Stimulated activated CD4-positive, alpha-beta T cell treated with anti-CD3 and anti-CD28 coated beads, Interleukin-2, amount 100 ng/mL, for 24 hours (primary cell): ENCODE measurements at regions not wholly inside any gene's neighbourhood (a gene's known extent, or its start where the extent isn't known, plus 50 kb on each side); places are given as distances from the start of the nearest gene placed in this dataset.

ENCODE experiments used
- DNase-seq, 2 donors: peaks; one replicate each; pipeline ENCODE4 v3.0.0-alpha.2; 2020

GRCh38 chr12:115204957-115205754 lies 521.2 kb upstream of the TBX3 start:
- no peak for DNase-seq

- DNase-seq: no peak
Measured at GRCh38 chr12:115203701-115204100, 519.7 kb upstream of the TBX3 start.

- DNase-seq: no peak
Measured at GRCh38 chr12:115201966-115202365, 518.0 kb upstream of the TBX3 start.

- no peak for DNase-seq
Measured at GRCh38 chr12:115199831-115200230, 515.9 kb upstream of the TBX3 start.

DNA sequence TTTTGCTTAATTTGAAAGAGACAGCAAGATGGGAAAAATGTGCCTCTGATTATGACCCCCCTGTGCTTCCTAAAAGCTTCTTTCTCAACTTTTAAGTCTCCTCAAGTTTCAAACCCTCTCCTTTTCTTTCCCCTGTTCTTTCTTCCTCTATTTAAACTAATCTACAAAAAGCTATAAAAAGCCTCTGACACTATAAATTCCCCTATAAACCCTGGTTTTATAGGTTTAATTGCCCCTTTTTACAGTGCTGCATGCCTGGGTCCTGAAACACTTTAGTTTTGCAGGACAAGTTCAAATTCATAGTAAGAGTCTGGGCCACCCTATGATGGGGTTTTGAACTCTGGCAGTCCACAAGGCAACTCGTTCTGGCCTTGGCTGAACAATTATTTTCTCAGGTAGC lies 510.9 kb upstream of the TBX3 start:
- no peak for DNase-seq

DNA sequence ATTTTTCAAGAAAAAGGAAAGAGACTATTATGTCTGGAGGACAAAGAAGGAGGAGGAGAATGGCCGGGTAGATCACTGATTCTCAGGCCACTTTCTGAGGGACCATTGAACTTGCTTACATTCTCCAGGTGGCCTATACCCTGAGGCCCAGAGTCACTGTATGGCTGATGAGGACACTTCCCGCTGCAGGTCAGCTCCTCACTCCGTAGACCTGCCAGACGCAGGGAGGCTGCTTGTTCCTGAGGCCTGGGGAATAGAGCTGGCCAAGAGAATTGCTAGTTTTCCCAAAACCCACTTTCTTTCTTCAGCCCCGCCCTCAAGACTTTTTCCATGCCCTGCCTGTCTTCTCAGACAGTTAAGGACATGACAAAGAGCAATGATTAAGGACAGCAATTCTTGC lies 510.5 kb upstream of the TBX3 start:
- DNase-seq: no peak

DNA sequence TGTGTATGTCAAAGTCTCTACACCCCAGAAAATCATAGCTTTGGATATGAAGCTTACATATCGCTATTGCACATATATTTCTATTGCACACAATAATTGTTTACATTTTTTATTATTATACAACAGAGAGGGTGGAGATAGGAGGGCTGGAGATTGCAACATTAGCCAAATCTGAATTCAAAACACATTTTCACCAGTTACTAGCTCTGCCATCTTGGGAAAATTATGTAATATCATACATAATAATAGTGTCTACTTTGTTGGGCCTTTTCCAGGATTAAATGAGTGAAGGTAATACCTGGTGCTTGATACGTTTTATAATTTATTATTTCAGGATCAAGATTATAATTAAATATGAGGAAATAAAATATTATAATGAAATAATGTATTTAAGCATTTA lies 507.4 kb upstream of the TBX3 start:
- DNase-seq: no peak

- DNase-seq: no peak
Measured at GRCh38 chr12:115190010-115190770, 506.2 kb upstream of the TBX3 start.

DNA sequence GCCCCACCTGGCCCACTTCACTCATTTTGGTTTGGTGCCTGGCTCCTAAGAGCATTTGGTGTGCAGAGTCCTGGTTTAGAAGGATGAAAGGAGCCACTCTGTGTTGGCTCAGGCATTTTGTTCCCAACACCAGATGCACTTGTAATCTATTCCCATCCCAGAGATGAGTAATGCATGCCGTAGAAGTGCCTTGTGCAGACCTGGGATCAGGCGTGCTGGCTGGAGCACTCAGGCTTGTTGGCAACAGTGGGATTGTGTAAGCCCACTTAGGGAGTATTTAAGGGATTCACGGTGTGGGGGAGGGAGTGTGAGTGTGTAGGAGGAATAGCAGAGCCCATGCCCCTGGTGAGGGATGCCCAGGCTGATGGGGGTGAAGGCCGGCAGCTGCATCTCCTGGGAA lies 501.5 kb upstream of the TBX3 start:
- no peak for DNase-seq

- DNase-seq: no peak
Measured at GRCh38 chr12:115183752-115184151, 499.8 kb upstream of the TBX3 start.

DNA sequence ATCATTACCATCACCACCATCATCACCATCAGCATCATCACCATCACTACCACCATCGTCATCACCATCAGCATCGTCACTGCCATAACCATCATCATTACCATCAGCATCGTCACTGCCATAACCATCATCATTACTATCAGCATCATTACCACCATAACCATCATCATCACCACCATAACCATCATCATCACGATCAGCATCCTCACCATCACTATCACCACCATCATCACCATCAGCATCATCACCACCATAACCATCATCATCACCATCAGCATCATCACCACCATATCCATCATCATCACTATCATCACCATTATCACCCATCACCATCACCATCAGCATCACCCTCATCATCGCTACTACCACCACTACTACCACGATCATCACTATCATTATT lies 493.9 kb upstream of the TBX3 start:
- no peak for DNase-seq

DNA sequence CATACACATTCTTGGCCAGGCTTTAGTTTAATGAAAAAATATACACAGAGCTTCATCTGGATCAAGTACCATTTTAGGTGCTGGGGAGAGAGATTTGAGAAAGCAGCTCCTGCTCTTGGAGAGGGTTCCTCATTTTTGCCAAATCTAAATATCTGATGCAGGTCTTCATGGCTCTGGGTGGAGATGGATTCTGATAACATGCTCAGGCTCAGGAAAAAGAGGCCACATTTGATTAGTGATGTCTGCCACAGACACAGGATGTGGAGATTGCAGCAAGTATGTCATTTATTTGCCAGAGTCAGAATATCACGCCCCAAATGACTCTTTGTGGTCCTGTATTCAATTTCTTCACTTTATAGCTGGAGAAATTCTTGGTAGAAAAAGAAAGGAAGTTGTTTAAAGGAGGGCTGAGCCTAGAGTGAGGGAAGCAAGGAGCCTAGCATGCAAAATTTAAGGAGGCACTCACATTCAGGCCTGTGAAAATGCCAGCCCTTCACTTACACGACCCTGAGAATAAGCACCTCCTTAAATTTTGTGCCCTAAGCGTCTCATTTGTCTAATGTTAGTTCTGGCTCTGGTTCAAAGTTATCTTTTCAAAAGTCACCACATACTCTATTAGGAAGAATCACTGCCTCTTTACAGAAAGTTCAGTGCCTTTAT lies 492.9 kb upstream of the TBX3 start:
- DNase-seq: no peak

DNA sequence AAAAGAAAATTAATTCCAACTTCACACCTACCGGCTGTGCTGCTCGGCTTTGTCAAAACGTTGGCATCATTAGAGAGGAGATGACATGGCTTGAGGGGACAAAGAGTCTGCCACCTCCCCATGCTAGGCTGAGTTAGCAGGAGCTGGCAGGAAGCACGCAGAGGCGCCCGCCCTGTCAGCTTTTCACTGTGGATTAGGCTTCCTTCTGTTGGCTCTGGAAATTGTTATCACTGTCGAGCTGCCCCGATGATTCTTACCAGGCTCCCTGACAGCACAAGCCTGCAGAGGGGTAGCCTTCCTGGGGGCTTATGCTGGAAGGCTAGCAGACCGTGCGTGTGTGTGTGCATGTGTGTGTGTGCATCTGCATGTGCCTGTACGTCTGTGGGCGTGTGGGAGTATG lies 490.9 kb upstream of the TBX3 start:
- DNase-seq: no peak

GRCh38 chr12:115172521-115172920 lies 488.5 kb upstream of the TBX3 start:
- no peak for DNase-seq

GRCh38 chr12:115169981-115170380 lies 486.0 kb upstream of the TBX3 start:
- DNase-seq: no peak

- no peak for DNase-seq
Measured at GRCh38 chr12:115166698-115167315, 482.8 kb upstream of the TBX3 start.

DNA sequence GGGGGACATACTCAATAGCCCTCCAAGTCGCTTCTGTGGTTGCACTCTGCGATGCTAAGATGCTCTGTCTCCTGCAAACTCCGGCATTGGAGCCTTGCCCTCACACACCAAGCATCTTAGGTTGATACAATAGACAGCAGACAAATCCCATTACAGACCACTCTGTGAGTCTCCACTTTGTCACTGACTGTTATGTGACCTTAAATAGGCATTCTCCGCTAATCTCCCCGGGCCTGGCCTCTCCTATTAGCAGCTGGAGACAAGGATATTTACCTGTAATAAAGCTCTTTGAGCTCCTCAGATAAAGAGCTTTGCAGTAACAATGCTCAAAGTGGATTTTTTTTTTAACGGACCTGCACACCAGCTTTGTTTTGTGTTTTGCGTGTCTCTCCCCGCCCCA lies 479.7 kb upstream of the TBX3 start:
- no peak for DNase-seq

- no peak for DNase-seq
Measured at GRCh38 chr12:115160271-115161128, 476.5 kb upstream of the TBX3 start.

DNA sequence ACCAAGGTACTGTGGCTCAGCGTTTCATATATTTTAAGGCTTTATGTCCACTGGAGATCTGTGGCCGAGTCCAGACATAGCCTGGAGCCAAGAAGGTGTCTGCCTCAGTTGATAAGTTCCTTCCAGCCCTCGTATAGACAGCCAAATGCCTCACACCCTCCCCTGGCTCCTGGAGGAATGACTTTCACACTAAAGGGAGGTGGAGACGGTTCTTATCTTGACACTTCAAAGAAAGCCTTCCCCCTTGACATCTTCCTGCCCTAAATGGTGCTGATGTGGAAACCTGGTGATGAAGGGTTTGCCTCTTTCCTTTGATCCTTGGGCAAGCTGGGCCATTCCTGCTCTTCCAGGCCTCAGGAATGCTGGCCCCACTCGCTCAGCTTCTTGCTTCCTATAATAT lies 474.8 kb upstream of the TBX3 start:
- no peak for DNase-seq

DNA sequence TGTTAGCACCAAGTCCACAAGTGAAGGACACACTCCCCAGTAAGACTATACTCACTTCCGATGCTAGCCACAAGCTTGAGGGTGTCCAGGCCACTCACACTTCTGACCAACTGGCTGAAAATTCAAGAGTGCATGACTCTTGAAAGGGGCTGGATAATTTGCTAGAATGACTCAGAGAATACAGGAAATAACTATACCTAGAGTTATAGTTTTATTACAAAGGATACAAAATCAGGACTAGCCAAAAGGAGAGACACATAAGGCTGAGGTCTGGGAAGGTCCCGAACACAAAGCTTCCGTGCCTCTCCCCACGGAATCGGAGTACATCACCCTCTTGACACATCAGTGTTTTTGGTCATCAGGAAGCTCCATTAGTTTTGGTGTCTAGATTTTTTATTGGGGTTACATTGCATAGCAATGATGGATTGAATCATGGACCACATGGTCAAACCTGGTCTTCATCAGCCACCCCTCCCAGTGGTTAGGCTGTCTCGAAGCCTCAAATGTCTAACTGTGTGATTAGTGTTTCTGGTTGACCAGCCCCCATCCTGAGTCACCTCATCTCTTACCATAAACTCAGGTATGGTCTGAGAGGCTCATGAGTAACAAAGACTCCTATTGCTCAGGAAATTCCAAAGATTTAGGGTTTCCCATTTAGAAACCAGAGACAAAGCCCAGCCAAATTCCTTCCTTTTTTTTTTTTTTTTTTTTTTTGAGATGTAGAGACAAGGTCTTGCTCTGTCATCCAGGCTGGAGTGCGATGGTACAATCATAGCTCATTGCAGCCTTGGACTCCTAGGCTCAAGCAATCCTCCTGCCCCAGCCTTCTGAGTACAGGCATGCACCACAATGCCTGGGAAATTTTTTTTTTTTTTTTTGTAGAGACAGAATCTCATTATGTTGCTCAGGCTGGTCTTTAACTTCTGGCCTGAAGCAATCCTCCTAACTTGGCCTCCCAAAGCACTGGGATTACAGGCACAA lies 472.0 kb upstream of the TBX3 start:
- no peak for DNase-seq

GRCh38 chr12:115149685-115150378 lies 465.9 kb upstream of the TBX3 start:
- DNase-seq: no peak
